H9 (cell line): ENCODE measurements at regions not wholly inside any gene's neighbourhood (a gene's known extent, or its start where the extent isn't known, plus 50 kb on each side); places are given as distances from the start of the nearest gene placed in this dataset.

Source experiments
- DNase-seq: peaks from one replicate; pipeline ENCODE4 v3.0.0-alpha.2; 2017
- H2AFZ ChIP-seq: one replicate; pipeline ENCODE4 v1.6.1; 2013; ENCODE audit warnings: mild to moderate bottlenecking, low read length, control low read depth, moderate library complexity
- H2AK5ac ChIP-seq: 2 replicates; pipeline ENCODE4 v1.6.1; 2013; ENCODE audit warnings: low read length, control low read depth, mixed read lengths; ENCODE audit not compliant: insufficient read length
- H2BK120ac ChIP-seq: one replicate; pipeline ENCODE4 v1.6.1; 2013; ENCODE audit warnings: low read depth, mild to moderate bottlenecking, low read length, control low read depth, inconsistent platforms; ENCODE audit not compliant: poor library complexity, severe bottlenecking
- H2BK12ac ChIP-seq: 2 replicates; pipeline ENCODE4 v1.6.1; 2013; ENCODE audit warnings: low read length, control low read depth, mixed read lengths, low read depth; ENCODE audit not compliant: insufficient read length
- H2BK15ac ChIP-seq: 2 replicates; pipeline ENCODE4 v1.6.1; 2013; ENCODE audit warnings: low read depth, low read length, control low read depth
- H2BK20ac ChIP-seq: one replicate; pipeline ENCODE4 v1.6.1; 2013; ENCODE audit warnings: low read depth, mild to moderate bottlenecking, low read length, control low read depth, inconsistent platforms; ENCODE audit not compliant: poor library complexity, severe bottlenecking
- H2BK5ac ChIP-seq: 2 replicates; pipeline ENCODE4 v1.6.1; 2013; ENCODE audit warnings: low read length, control low read depth, mixed read lengths; ENCODE audit not compliant: insufficient read length
- H3K14ac ChIP-seq: 2 replicates; pipeline ENCODE4 v1.6.1; 2013; ENCODE audit warnings: low read length, control low read depth; ENCODE audit not compliant: insufficient read depth
- H3K18ac ChIP-seq: 2 replicates; pipeline ENCODE4 v1.6.1; 2013; ENCODE audit warnings: low read depth, mild to moderate bottlenecking, mixed read lengths, low read length, control low read depth; ENCODE audit not compliant: insufficient read length
- H3K23ac ChIP-seq: 2 replicates; pipeline ENCODE4 v1.6.1; 2013; ENCODE audit warnings: low read length, control low read depth, mixed read lengths, low read depth; ENCODE audit not compliant: insufficient read length
- H3K23me2 ChIP-seq: 2 replicates; pipeline ENCODE4 v1.6.1; 2013; ENCODE audit warnings: low read depth, mild to moderate bottlenecking, mixed read lengths, low read length, control low read depth; ENCODE audit not compliant: insufficient read length, poor library complexity, severe bottlenecking
- H3K27ac ChIP-seq: 2 replicates; pipeline ENCODE4 v1.5.1; 2013; ENCODE audit warnings: low read length, control low read depth, mixed read lengths, low read depth; ENCODE audit not compliant: insufficient read length
- H3K27me3 ChIP-seq: 2 replicates; pipeline ENCODE4 v1.6.1; 2013; ENCODE audit warnings: low read length, control low read depth, inconsistent platforms; ENCODE audit not compliant: insufficient read depth
- H3K4ac ChIP-seq: 2 replicates; pipeline ENCODE4 v1.6.1; 2013; ENCODE audit warnings: low read depth, mild to moderate bottlenecking, control low read depth, inconsistent platforms, low read length, moderate library complexity
- H3K4me1 ChIP-seq: 2 replicates; pipeline ENCODE4 v1.6.1; 2013; ENCODE audit warnings: low read length, control low read depth, inconsistent platforms; ENCODE audit not compliant: insufficient read depth
- H3K4me2 ChIP-seq: 2 replicates; pipeline ENCODE4 v1.6.1; 2013; ENCODE audit warnings: low read length, control low read depth, mixed read lengths; ENCODE audit not compliant: insufficient read length, insufficient read depth
- H3K56ac ChIP-seq: 2 replicates; pipeline ENCODE4 v1.6.1; 2013; ENCODE audit warnings: low read depth, mild to moderate bottlenecking, mixed read lengths, low read length, control low read depth; ENCODE audit not compliant: insufficient read length
- H3K79me1 ChIP-seq: 2 replicates; pipeline ENCODE4 v1.6.1; 2013; ENCODE audit warnings: low read depth, mild to moderate bottlenecking, moderate library complexity, low read length, control low read depth, inconsistent platforms; ENCODE audit not compliant: insufficient read depth, poor library complexity, severe bottlenecking
- H3K79me2 ChIP-seq: 2 replicates; pipeline ENCODE4 v1.6.1; 2013; ENCODE audit warnings: low read length, control low read depth, inconsistent platforms; ENCODE audit not compliant: insufficient read depth
- H3K9ac ChIP-seq: 2 replicates; pipeline ENCODE4 v1.6.1; 2013; ENCODE audit warnings: low read length, control low read depth, mixed read lengths; ENCODE audit not compliant: insufficient read length; ENCODE audit errors: extremely low read depth
- H3K9me3 ChIP-seq: one replicate; pipeline ENCODE4 v1.6.1; 2013; ENCODE audit warnings: low read depth, low read length, inconsistent platforms; ENCODE audit not compliant: control insufficient read depth
- H3T11ph ChIP-seq: one replicate; pipeline ENCODE4 v1.6.1; 2013; ENCODE audit warnings: mild to moderate bottlenecking, low read length, control low read depth, inconsistent platforms
- H4K20me1 ChIP-seq: one replicate; pipeline ENCODE4 v1.6.1; 2013; ENCODE audit not compliant: control insufficient read depth, insufficient read length, insufficient read depth
- H4K5ac ChIP-seq: 2 replicates; pipeline ENCODE4 v1.6.1; 2013; ENCODE audit warnings: low read depth, mild to moderate bottlenecking, mixed read lengths, low read length, control low read depth; ENCODE audit not compliant: insufficient read length
- H4K8ac ChIP-seq: replicated peaks from 2 replicates; pipeline ENCODE4 v1.6.1; 2013; ENCODE audit warnings: low read length, control low read depth, mixed read lengths, low read depth; ENCODE audit not compliant: insufficient read length
- H4K91ac ChIP-seq: 2 replicates; pipeline ENCODE4 v1.6.1; 2013; ENCODE audit warnings: low read depth, mild to moderate bottlenecking, moderate library complexity, mixed read lengths, low read length, control low read depth; ENCODE audit not compliant: insufficient read length
- H3K27ac Mint-ChIP-seq, 3 experiments: 2 replicates in 2 of 3; 3 replicates in 1 of 3; pipeline ENCODE4 v1.8.0; 2020 to 2021; ENCODE audit warnings: mixed read lengths in 3 of 3, mild to moderate bottlenecking in 1 of 3, moderate library complexity in 1 of 3
- H3K27me3 Mint-ChIP-seq: 2 replicates; pipeline ENCODE4 v1.8.0; 2021; ENCODE audit warnings: low read depth, mild to moderate bottlenecking, moderate library complexity, mixed read lengths
- H3K36me3 Mint-ChIP-seq, 3 experiments: 2 replicates in 2 of 3; 3 replicates in 1 of 3; pipeline ENCODE4 v1.8.0; 2020 to 2021; ENCODE audit warnings: low read depth in 3 of 3, mixed read lengths in 3 of 3; ENCODE audit not compliant: insufficient read depth in 1 of 3
- H3K4me1 Mint-ChIP-seq, 2 experiments: 2 replicates each; pipeline ENCODE4 v1.8.0; 2020; ENCODE audit warnings: mixed read lengths in 2 of 2
- H3K4me3 Mint-ChIP-seq, 2 experiments: 2 replicates in 1 of 2; 3 replicates in 1 of 2; pipeline ENCODE4 v1.8.0; 2020 to 2021; ENCODE audit warnings: mild to moderate bottlenecking in 2 of 2, mixed read lengths in 2 of 2, moderate library complexity in 1 of 2
- H3K9me3 Mint-ChIP-seq, 2 experiments: 2 replicates in 1 of 2; 3 replicates in 1 of 2; pipeline ENCODE4 v1.8.0; 2020; ENCODE audit warnings: mild to moderate bottlenecking in 2 of 2, mixed read lengths in 2 of 2, moderate library complexity in 1 of 2
- CTCF ChIP-seq: fragments of 200-600 bp; sonication (generic); conservative IDR thresholded peaks from 3 replicates; pipeline ENCODE4 v1.8.0; 2021; ENCODE audit warnings: antibody characterized with exemption, mild to moderate bottlenecking
- WGBS: extraction: QIAGEN DNeasy Blood & Tissue Kit; methylation state at CpG from one replicate; pipeline ENCODE4 v1.1.7; 2013; ENCODE audit warnings: missing lambda C conversion rate, low lambda C conversion rate, mixed read lengths; ENCODE audit not compliant: insufficient read length; ENCODE audit errors: extremely low coverage; 5-methylcytosine and 5-hydroxymethylcytosine counted together

GRCh38 chr12:129964300-129964699 lies 60.5 kb upstream of the TMEM132D start:
- Histone ChIP-seq H4K5ac (no peak overlapping the region), H3K18ac (no peak overlapping the region), H3K56ac (no peak overlapping the region), H3K79me1 (no peaks in the 10 kb centered on the region), H3K27ac (no peak overlapping the region), H3K9ac (no peak overlapping the region), H2BK5ac (no peak overlapping the region), H3K14ac (no peak overlapping the region), H3K4me1 (peaks cover 3% of the 10 kb centered on the region; the same call in 1 of the 2 replicates), H3K23ac (no peak overlapping the region), H3K4ac (no peak overlapping the region), H2BK12ac (no peak overlapping the region), H4K8ac (no peak overlapping the region), H3T11ph (no peak overlapping the region), H2AFZ (no peak overlapping the region), H2BK120ac (no peak overlapping the region), H2BK20ac (no peak overlapping the region), H3K79me2 (no peaks in the 10 kb centered on the region), H2AK5ac (no peak overlapping the region), H2BK15ac (no peak overlapping the region), H3K4me2 (no peak overlapping the region), H4K20me1 (no peaks in the 10 kb centered on the region), H4K91ac (no peak overlapping the region), H3K27me3 (no peaks in the 10 kb centered on the region; the same call in 1 of the 2 replicates), H3K23me2 (no peaks in the 10 kb centered on the region), H3K9me3 (no peaks in the 10 kb centered on the region)
- Mint-ChIP-seq H3K9me3 (no peaks in the 10 kb centered on the region), H3K27ac (no peak overlapping the region), H3K4me1 (peaks cover 26 to 28% of the 10 kb centered on the region in 2 experiments), H3K36me3 (peaks cover 0 to 15% (median 0%) of the 10 kb centered on the region in 3 experiments; a peak in 3 of 7 replicates), H3K4me3 (no peak overlapping the region), H3K27me3 (peaks cover 81% of the 10 kb centered on the region)
- no peak for TF ChIP-seq CTCF
- DNase-seq: no peak
- no CpG with 5 or more reads among the region's 7 CpGs for WGBS
